SK-N-MC (cell line): ENCODE measurements at regions not wholly inside any gene's neighbourhood (a gene's known extent, or its start where the extent isn't known, plus 50 kb on each side); places are given as distances from the start of the nearest gene placed in this dataset.

Experiments used
- EZH2 ChIP-seq: fragments of 200-600 bp; sonication (generic); IDR thresholded peaks from one replicate; pipeline ENCODE4 v1.6.1; 2017; ENCODE audit warnings: antibody characterized with exemption
- POLR2AphosphoS5 ChIP-seq: IDR thresholded peaks from 2 replicates; pipeline ENCODE4 v1.6.1; 2012; ENCODE audit warnings: mild to moderate bottlenecking, low read depth, low read length, borderline replicate concordance

DNA sequence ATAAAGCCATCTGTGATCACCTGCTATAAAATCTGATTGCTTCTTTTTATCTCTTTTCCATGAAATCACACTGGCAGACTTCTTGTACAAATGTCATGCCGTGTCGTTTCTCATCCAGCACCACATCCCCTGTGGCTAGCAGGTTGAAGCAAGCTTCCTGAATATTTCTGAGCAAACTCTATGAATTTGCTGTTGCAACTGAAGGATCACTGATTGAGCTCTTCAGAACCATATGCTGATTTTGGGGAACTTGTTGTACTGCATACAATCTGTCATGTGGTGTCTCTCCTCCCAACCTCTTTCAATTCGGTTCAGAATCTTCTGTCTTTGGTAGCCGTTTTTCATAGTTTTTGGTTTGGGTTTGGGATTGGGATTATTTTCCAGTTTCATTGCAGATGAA lies 57.7 kb upstream of the RBMS1 start:
- TF ChIP-seq POLR2AphosphoS5: no peak
- TF ChIP-seq EZH2: no peak
